Femur (tissue), 1 donor: ENCODE measurements at regions not wholly inside any gene's neighbourhood (a gene's known extent, or its start where the extent isn't known, plus 50 kb on each side); places are given as distances from the start of the nearest gene placed in this dataset.
"Not testable (repeated sequence)": the region's sequence is repeated elsewhere in the genome, so short reads cannot be mapped to it uniquely, and the experiment has no call there.

Experiments
- DNase-seq: peaks from one replicate; pipeline ENCODE4 v3.0.0-alpha.2; 2017

DNA sequence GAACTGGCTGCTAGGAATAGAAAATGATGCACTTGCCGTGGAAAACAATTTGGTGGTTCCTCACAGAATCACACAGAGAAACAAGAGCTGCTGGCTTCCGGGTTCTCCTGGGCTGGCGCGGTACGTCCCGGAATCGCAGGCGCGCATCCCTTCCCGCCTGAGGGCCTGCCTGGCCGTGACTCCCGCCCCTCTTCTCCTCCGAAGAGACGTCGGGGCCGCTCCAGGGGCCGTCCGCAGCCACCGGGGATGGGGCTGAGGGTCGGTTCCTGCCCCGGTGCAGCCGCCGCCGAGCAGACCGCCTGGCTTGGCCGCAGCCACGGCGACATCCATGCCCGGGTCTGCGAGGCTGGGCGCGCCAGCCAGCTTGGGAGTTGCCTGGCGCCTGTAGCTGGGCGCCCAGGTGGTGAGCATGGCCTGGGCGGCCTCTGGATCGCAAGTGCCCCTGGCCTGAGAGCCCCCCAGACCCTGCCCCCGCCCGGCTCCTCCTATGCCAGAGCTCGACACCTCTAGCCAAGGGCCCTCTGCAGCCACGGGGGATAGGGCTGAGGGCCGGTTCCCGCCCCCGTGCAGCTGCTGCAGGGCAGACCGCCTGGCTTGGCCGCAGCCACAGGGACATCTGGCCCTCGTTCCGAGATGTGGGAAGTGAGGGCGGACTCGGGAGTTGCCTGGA, 83.9 kb upstream of the ZNG1F start:
- not testable (repeated sequence) for DNase-seq

DNA sequence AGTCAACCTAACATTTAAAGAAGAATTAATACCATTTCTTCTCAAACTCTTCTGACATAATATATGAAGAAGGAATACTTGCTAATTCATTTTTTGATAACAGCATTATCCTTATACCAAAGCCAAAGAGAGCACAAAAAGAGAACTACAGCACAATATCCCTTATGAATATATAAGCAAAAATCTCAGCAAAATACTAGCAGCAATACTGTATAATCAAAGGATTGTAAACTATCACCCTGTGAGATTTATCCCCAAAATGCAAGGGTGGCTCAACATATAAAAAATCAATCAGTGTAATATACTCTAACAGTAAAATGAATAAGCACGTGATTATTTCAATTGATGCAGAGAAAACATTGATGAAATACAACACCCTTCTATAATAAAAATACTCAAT, 81.9 kb upstream of the ZNG1F start:
- DNase-seq: not testable (repeated sequence)

DNA sequence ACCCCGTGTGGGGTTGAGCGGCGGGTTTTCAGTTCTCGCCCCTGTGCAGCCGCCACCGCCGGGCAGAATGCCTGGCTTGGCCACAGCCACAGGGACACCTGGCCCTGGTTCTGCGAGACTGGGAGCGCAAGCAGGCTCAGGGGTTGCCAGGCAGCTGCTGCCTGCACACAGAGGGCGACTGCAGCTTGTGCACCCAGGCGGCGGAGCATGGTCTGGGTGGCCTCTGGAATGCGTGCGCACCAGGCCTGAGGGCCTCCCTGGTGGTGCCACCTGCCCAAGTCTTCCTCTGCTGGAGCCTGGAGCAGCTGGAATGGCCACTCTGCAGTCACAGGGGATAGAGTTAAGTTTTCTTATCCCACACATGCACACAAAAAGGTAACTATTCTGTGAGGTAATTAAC, 80.4 kb upstream of the ZNG1F start:
- peak; percentile 15 for DNase-seq

GRCh38 chr9:41269054-41269453, 79.9 kb upstream of the ZNG1F start:
- peak; percentile 14 for DNase-seq

- DNase-seq: not testable (repeated sequence)
These were observed 77.5 kb upstream of the ZNG1F start for GRCh38 chr9:41266602-41267001.

- not testable (repeated sequence) for DNase-seq
These were observed 76.9 kb upstream of the ZNG1F start for GRCh38 chr9:41266000-41266399.

DNA sequence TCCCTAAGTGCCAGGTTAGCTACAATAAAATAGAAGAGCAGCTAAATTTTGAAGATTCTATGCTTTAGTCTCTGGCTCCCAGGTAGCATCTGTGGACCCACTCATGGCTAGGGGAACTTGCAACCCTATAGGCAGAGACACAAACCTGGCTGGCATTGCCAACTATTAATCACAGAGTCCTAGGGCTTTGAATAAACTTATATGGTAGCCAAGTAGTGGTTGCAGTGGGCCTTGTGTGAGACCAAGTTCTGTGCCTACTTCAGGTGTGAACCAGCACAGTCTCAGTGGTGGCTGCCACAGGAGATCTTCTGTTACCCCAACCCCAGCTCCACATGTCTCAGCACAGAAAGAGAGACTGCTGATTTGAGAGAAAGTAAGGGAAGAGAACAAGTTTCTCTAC, 62.9 kb upstream of the ZNG1F start:
- DNase-seq: not testable (repeated sequence)

GRCh38 chr9:41251101-41251500, 62.0 kb upstream of the ZNG1F start:
- DNase-seq: not testable (repeated sequence)

GRCh38 chr9:41246702-41247101, 57.6 kb upstream of the ZNG1F start:
- not testable (repeated sequence) for DNase-seq
